Stimulated activated CD4-positive, alpha-beta T cell treated with anti-CD3 and anti-CD28 coated beads, Interleukin-12 subunit alpha, Interleukin-12 subunit beta, amount 100 ng/mL, for 4 hours (primary cell): ENCODE measurements at regions not wholly inside any gene's neighbourhood (a gene's known extent, or its start where the extent isn't known, plus 50 kb on each side); places are given as distances from the start of the nearest gene placed in this dataset.
A peak's percentile ranks its signal among the peaks of the same experiment; 100 is the strongest.

Experiments
- DNase-seq: peaks from one replicate; pipeline ENCODE4 v3.0.0-alpha.2; 2020

GRCh38 chrX:39755143-39756032 is 342.4 kb downstream of the BCOR start:
- DNase-seq: no peak

GRCh38 chrX:39756086-39756883 is 341.5 kb downstream of the BCOR start:
- no peak for DNase-seq

- no peak for DNase-seq
Measured at GRCh38 chrX:39757971-39758370, 339.8 kb downstream of the BCOR start.

- DNase-seq: no peak
Measured at GRCh38 chrX:39758791-39759525, 338.8 kb downstream of the BCOR start.

- DNase-seq: no peak
Measured at GRCh38 chrX:39759526-39760224, 338.1 kb downstream of the BCOR start.

GRCh38 chrX:39760930-39761329 is 336.8 kb downstream of the BCOR start:
- no peak for DNase-seq

GRCh38 chrX:39762266-39762841 is 335.4 kb downstream of the BCOR start:
- no peak for DNase-seq

GRCh38 chrX:39764441-39764914 is 333.3 kb downstream of the BCOR start:
- no peak for DNase-seq

GRCh38 chrX:39765327-39765726 is 332.4 kb downstream of the BCOR start:
- no peak for DNase-seq

GRCh38 chrX:39766085-39766726 is 331.6 kb downstream of the BCOR start:
- DNase-seq: no peak

- DNase-seq: no peak
Measured at GRCh38 chrX:39766855-39767254, 330.9 kb downstream of the BCOR start.

GRCh38 chrX:39767446-39767845 is 330.3 kb downstream of the BCOR start:
- no peak for DNase-seq

- DNase-seq: no peak
Measured at GRCh38 chrX:39769748-39770147, 328.0 kb downstream of the BCOR start.

GRCh38 chrX:39771089-39771488 is 326.7 kb downstream of the BCOR start:
- no peak for DNase-seq

GRCh38 chrX:39772057-39772832 is 325.5 kb downstream of the BCOR start:
- peak; percentile 54 for DNase-seq

- DNase-seq: no peak
Measured at GRCh38 chrX:39773150-39773549, 324.6 kb downstream of the BCOR start.

- DNase-seq: no peak
Measured at GRCh38 chrX:39773923-39774773, 323.6 kb downstream of the BCOR start.

- DNase-seq: no peak
Measured at GRCh38 chrX:39774774-39775328, 322.9 kb downstream of the BCOR start.

GRCh38 chrX:39777623-39778025 is 320.1 kb downstream of the BCOR start:
- no peak for DNase-seq
